Muscle layer of duodenum (tissue), 2 donors: ENCODE measurements at regions not wholly inside any gene's neighbourhood (a gene's known extent, or its start where the extent isn't known, plus 50 kb on each side); places are given as distances from the start of the nearest gene placed in this dataset.
"Not testable (repeated sequence)": the region's sequence is repeated elsewhere in the genome, so short reads cannot be mapped to it uniquely, and the experiment has no call there.

Experiments
- H3K27ac ChIP-seq: one replicate; pipeline ENCODE4 v1.7.0; 2013; ENCODE audit warnings: mild to moderate bottlenecking, low read length
- H3K27me3 ChIP-seq: one replicate; pipeline ENCODE4 v1.7.0; 2013; ENCODE audit warnings: low read depth, mild to moderate bottlenecking, control low read depth, low read length
- H3K36me3 ChIP-seq, 2 donors: one replicate each; pipeline ENCODE4 v1.7.0; 2013; ENCODE audit warnings: low read length in 2 of 2, control low read depth in 1 of 2, mild to moderate bottlenecking in 1 of 2; ENCODE audit not compliant: insufficient read depth in 2 of 2, control insufficient read depth in 1 of 2
- H3K4me1 ChIP-seq, 2 donors: one replicate each; pipeline ENCODE4 v1.7.0; 2013; ENCODE audit warnings: low read length in 2 of 2, mild to moderate bottlenecking in 2 of 2, control low read depth in 1 of 2, moderate library complexity in 1 of 2; ENCODE audit not compliant: insufficient read depth in 2 of 2, control insufficient read depth in 1 of 2
- H3K4me3 ChIP-seq, 2 donors: one replicate each; pipeline ENCODE4 v1.7.0; 2013; ENCODE audit warnings: low read length in 2 of 2, low read depth in 1 of 2, mild to moderate bottlenecking in 1 of 2
- H3K9me3 ChIP-seq, 2 donors: one replicate each; pipeline ENCODE4 v1.7.0; 2013; ENCODE audit warnings: low read length in 2 of 2, control low read depth in 1 of 2, mild to moderate bottlenecking in 1 of 2; ENCODE audit not compliant: control insufficient read depth in 1 of 2
- donor health status: healthy.

DNA sequence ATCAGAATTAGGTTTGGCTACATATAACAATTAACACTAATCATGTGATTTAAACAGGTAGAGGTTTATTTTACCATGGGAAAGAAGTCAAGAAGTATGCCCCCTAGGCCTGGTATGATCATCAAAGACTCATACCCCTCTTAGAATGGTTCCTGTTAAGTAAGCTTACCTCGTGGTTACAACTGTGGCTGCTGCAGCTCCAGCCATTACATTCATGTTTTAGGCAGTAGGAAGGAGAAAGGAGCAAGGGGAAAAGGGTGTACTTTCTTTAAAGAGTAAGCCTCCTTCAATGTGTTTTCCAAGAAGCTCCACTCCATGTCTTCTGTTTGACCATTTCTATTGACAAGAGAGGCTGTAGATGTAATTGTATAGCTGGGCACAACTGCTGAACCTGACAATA is 94.9 kb upstream of the GATB start:
- Histone ChIP-seq H3K27ac (no peak overlapping the region), H3K4me3 (no peak overlapping the region), H3K27me3 (no peaks in the 10 kb centered on the region), H3K9me3 (no peaks in the 10 kb centered on the region), H3K4me1 (peaks cover 0 to 3% of the 10 kb centered on the region in 2 donors), H3K36me3 (no peaks in the 10 kb centered on the region)

DNA sequence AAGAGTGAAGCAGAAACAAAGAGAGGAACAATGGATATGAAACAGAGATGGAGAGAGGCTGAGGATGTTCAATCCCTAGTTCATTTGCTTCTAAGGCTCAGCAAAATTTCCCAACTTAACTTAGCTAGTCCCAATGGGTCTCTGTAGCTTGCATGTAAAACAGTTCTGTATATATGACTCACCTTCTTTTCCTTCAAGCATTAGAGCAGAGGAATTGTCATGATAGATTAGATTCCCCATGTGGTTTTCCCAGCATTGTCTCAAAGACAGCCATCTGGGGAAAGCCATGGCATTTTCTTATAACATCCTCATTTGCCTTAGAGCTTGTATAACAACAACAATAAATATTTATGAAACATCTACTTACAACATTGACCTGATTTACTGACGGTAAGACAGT is 93.9 kb upstream of the GATB start:
- no peak overlapping the region for H3K4me3 ChIP-seq
- no peak overlapping the region for H3K27ac ChIP-seq
- no peaks in the 10 kb centered on the region for H3K9me3 ChIP-seq
- H3K36me3 ChIP-seq, result no peaks in the 10 kb centered on the region
- H3K4me1 ChIP-seq, result peaks cover 0 to 3% of the 10 kb centered on the region in 2 donors
- no peaks in the 10 kb centered on the region for H3K27me3 ChIP-seq

DNA sequence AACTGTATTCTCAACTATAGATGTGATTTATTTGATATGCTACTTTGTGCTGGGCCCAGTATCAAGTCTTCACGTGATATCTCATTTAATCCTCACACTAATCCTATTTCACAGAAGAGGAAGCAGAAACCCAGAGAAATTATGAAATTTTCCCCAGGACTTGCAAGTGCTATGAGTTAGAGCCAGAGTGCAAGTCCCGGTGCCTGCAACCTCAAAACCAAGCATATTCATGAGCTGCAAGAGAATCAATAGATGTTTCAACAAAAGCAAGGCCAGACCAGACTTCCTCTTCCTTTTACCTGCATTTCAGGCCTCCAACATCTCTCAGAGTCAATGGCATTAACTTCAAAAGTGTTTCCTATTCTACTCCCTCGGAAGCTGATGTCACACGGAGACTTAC is 92.2 kb upstream of the GATB start:
- Histone ChIP-seq H3K9me3 (no peaks in the 10 kb centered on the region), H3K27me3 (no peaks in the 10 kb centered on the region), H3K4me3 (no peak overlapping the region), H3K27ac (no peak overlapping the region), H3K4me1 (peaks cover 0 to 3% of the 10 kb centered on the region in 2 donors), H3K36me3 (no peaks in the 10 kb centered on the region)

DNA sequence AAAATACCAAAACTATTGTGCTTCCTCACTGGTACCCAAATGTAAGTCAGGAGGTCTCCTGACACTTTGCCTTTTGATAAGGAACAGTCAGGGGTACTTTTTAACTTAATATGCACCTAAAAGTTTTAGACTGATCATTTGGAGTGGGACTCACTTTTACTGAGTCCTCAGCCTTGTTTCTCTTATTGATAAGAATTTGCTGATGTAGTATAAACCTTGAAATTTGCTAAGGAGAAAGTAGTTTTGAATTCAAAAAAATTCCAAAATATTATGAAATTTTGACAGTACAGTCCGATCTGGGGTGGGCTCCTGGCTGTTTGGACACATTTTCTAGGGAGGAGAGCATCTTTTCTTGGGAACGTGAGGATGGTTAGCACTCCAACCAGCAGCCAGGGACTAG is 91.4 kb upstream of the GATB start:
- Histone ChIP-seq H3K9me3 (no peaks in the 10 kb centered on the region), H3K27me3 (no peaks in the 10 kb centered on the region), H3K4me1 (peaks cover 0 to 3% of the 10 kb centered on the region in 2 donors), H3K4me3 (no peak overlapping the region), H3K27ac (no peak overlapping the region), H3K36me3 (no peaks in the 10 kb centered on the region)

DNA sequence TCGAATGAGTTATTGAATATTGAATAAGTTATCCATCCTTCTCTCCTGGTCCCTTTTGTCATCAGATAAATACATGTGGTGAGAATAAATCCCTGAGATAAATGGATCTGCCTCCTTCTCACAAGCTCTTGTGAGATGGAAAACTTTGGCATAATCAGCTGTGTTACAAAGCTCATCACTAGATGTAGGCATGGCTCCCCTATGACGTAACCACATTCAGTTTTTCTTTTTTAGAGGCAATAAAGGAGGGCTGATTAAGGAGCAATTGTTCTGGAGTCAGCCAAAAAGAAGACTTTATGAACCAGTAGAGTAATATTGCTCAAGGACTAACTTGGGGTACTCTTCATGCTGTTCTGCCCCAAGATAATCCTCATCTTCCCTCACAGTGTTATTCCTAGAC is 90.5 kb upstream of the GATB start:
- Histone ChIP-seq H3K4me1 (no peaks in the 10 kb centered on the region), H3K27me3 (no peaks in the 10 kb centered on the region), H3K36me3 (no peaks in the 10 kb centered on the region), H3K9me3 (no peaks in the 10 kb centered on the region), H3K4me3 (no peak overlapping the region), H3K27ac (no peak overlapping the region)

DNA sequence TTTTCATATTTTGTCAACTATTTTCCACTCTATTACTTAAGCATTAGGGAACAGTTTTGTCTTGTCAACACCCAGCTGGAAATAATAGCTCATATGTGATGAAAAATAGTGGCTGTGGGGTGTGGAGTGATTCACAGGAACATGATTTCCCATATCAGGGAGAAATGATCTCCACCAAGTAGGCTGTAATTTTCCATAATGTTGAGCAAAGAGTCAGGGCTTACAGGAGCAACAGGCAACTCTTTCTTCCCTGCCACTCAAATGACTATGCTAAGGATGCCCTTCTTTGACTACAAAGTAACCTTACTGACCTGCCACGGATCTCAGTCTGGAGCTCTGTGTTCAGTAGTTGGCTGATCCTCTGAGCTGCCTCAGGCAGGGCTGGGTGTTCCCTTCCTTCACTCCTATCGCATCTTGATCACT is 90.0 kb upstream of the GATB start:
- no peak overlapping the region for H3K4me3 ChIP-seq
- no peaks in the 10 kb centered on the region for H3K36me3 ChIP-seq
- no peak overlapping the region for H3K27ac ChIP-seq
- H3K9me3 ChIP-seq, result no peaks in the 10 kb centered on the region
- no peaks in the 10 kb centered on the region for H3K27me3 ChIP-seq
- H3K4me1 ChIP-seq, result no peaks in the 10 kb centered on the region

DNA sequence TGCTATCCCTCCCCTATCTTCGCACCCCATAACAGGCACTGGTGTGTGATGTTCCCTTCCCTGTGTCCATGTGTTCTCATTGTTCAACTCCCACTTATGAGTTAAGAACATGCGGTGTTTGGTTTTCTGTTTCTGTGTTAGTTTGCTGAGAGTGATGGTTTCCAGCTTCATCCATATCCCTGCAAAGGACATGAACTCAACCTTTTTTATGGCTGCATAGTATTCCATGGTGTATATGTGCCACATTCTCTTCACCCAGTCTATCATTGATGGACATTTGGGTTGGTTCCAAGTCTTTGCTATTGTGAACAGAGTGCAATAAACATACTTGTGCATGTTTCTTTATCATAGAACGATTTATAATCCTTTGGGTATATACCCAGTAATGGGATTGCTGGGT is 84.7 kb upstream of the GATB start:
- not testable (repeated sequence) for H3K4me1 ChIP-seq, H3K9me3 ChIP-seq, H3K27me3 ChIP-seq, H3K4me3 ChIP-seq, H3K27ac ChIP-seq, H3K36me3 ChIP-seq

DNA sequence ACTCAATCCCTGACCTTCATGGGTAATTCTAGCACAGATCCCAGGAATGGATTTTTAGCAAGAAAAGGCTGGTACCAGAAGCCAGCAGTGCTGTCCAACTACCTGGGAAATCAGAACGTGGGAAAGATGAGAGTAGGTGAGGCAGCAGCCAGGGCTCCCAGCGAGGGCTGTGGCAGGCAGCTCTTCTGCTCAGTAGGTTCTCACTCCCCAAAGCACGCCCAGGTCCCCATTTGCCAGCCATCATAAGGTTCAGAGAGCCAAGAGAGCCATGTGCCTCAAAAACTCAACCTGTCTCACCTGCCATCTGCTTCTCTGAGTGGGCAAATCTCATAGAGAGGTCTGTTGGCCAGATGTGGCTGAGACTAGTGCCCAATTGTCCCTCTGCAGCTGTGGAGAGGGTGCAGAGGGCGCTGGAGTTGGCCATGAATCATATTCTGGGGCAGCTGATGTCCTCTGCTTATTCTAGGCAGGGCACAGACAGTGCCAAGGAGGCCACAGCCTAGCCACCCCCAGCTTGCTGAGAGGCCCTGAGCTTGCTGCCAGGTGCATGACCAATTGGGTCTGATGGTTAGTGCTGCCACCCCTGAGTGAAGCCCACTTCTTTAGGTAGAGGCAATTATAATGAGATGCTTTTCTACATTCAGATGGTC is 81.7 kb upstream of the GATB start:
- no peak overlapping the region for H3K4me3 ChIP-seq
- H3K4me1 ChIP-seq, result no peaks in the 10 kb centered on the region
- no peaks in the 10 kb centered on the region for H3K27me3 ChIP-seq
- no peak overlapping the region for H3K27ac ChIP-seq
- H3K9me3 ChIP-seq, result no peaks in the 10 kb centered on the region
- no peaks in the 10 kb centered on the region for H3K36me3 ChIP-seq

DNA sequence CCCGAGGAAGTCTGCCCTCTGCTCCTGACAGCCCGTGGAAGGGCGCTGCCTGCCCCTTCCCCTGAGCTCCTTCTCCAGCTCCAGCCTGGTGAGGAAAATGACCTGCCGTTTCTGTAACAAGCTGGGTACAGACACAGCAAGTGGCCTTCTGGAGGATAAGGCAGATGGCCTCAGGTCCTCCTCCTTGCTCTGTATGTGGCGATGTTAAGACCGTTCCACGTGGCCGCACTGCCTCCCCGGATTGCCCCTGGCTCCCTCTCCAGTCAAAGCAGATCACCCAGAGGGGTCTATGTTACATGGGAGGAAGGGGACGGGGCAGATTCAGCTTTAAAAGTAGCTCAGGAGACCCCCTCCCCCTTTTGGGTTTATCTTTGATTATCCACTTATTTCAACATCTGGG is 80.3 kb upstream of the GATB start:
- H3K4me1 ChIP-seq, result no peaks in the 10 kb centered on the region
- H3K27me3 ChIP-seq, result no peaks in the 10 kb centered on the region
- H3K9me3 ChIP-seq, result no peaks in the 10 kb centered on the region
- no peak overlapping the region for H3K27ac ChIP-seq
- no peaks in the 10 kb centered on the region for H3K36me3 ChIP-seq
- no peak overlapping the region for H3K4me3 ChIP-seq

DNA sequence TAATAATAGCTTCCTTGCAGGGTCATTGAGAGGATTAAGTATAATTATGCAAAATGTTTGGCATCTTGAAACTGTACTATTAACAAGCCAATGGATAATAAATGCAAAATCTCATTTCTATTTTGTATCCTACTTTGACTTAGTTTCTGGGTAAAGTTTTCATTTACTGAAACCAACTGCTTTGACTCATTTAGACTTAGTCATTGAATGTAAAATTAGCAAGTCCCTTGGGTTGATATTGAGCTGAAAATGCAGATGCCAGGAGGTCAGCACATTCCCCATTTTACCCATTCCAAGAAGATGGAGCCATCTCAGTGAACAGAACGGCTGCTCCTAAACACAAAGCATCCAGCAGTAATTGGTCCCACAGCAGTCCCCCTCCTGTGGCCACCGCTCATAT is 74.7 kb upstream of the GATB start:
- H3K27ac ChIP-seq, result no peak overlapping the region
- H3K4me3 ChIP-seq, result no peak overlapping the region
- no peaks in the 10 kb centered on the region for H3K4me1 ChIP-seq
- no peaks in the 10 kb centered on the region for H3K36me3 ChIP-seq
- no peaks in the 10 kb centered on the region for H3K9me3 ChIP-seq
- H3K27me3 ChIP-seq, result no peaks in the 10 kb centered on the region

DNA sequence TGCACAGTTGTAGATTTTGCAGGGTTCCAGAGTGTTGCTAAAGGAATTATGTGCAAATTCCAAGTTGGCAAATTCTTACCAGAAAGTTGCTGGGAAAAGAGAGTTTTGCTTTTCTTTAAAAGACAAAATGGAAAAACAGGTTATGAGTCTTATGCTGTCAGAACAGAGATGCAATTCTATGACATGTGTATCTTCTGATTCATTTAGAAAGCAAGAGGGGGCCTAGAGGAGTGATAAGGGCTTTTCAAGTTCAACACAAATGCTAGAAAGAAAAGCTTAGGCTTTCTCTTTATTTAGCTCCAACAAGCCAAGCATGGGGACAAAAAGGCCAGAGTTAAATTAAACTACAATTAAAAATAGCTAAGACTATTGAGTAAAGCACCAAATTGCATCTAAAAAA is 72.4 kb upstream of the GATB start:
- Histone ChIP-seq H3K9me3 (no peaks in the 10 kb centered on the region), H3K27ac (no peak overlapping the region), H3K36me3 (no peaks in the 10 kb centered on the region), H3K27me3 (no peaks in the 10 kb centered on the region), H3K4me1 (no peaks in the 10 kb centered on the region), H3K4me3 (no peak overlapping the region)

DNA sequence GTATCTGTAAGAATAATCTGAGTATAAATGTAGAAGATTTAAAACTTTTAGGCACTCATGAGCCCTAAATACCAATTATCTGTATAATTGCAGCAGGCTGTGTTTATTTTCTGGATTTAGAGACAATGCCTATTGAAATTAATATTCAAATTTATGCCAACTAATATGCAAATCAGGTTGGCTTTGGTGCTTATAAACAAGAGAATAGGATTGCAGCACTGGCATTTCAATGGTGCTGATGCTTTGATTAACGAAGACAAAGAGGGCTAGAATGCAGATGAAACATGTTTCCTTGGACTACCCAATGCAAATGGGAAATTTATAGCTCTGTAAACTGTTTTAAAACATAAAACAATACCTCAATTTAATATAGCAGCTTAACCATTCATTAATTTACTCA is 70.7 kb upstream of the GATB start:
- Histone ChIP-seq H3K27ac (no peak overlapping the region), H3K4me1 (no peaks in the 10 kb centered on the region), H3K4me3 (no peak overlapping the region), H3K9me3 (no peaks in the 10 kb centered on the region), H3K36me3 (no peaks in the 10 kb centered on the region), H3K27me3 (no peaks in the 10 kb centered on the region)
